ENCODE measurements at regions not wholly inside any gene's neighbourhood (a gene's known extent, or its start where the extent isn't known, plus 50 kb on each side); places are given as distances from the start of the nearest gene placed in this dataset.
A peak's percentile ranks its signal among the peaks of the same experiment; 100 is the strongest.

DNA sequence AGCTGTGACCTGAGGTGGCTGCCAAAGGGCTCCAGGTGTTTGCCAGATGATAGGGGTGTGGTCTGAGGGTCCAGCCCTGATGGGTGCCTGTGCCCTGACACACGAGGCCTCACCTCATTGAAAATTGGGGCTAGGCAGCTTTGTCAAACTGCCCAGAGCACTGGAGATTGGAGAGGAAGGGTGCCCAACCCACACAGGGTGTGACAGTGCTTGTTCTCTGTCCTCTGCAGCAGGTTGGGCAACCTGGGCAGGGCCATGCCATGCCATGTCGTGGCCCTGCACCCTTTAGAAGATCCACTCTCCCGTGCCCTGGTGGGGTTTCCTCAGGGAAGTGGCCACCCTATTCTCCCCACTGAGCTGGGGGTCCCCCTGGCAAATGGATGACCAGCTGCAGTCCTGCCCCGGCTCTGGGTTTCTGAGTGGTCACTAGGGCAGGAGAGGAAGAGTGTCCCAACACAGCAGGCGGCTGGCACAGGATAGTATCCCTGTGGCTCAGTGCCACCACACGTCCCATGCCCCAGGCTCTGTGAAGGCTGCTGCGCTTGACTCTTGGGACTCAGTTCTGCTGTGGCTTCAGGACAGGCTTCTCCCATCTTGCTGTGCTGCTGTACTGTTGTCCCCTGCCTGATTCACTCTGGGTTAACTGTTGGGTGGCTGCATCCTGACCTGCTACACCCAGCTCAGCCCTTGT is 100.8 kb upstream of the PITX1 start:
- no peak for DNase-seq

GRCh38 chr5:135133698-135134515 is 99.9 kb upstream of the PITX1 start:
- DNase-seq: no peak

GRCh38 chr5:135133181-135133580 is 99.2 kb upstream of the PITX1 start:
- DNase-seq: no peak

DNA sequence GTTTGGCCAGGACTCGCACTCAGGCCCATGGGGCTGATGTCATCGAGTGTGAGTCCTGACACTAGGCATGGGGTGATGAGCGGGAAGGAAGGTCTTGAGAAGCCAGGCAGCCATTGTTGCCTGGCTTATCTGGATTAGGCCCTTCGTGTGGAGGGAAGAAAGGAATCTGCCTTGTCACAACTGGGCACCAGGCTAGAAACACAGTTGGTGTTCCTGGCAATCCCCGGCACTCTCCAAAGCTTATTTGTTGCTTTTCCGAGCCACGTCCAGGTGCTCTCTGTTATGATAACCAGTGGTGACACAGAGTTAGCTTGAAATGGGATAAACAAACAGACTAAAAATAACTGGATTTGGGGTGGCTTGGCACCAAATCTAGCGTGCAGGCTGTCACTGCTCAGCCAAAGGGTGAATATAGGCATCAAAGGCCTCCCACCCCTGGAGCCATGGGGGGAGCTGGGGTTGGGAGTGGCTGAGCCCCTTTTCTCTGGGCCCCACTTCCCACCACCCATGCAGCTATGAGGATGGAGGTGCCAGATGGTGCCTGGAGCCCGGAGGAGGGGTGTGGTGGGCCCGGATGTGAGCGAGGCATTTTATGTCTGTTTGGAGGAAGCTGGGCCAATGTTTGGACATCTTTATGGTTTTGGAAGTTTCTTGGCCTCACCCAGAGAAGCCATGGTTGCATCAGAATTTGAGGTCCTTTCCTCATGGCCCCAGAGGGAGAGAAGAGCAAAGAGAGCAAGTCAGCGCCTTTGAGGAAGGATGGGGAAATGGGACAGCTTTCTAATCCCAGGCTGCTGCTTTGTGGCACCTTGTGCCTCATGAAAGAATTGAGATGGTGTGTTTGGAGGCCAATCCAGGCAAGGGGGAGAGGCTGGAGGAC is 98.0 kb upstream of the PITX1 start:
- DNase-seq: peak; percentile 37

DNA sequence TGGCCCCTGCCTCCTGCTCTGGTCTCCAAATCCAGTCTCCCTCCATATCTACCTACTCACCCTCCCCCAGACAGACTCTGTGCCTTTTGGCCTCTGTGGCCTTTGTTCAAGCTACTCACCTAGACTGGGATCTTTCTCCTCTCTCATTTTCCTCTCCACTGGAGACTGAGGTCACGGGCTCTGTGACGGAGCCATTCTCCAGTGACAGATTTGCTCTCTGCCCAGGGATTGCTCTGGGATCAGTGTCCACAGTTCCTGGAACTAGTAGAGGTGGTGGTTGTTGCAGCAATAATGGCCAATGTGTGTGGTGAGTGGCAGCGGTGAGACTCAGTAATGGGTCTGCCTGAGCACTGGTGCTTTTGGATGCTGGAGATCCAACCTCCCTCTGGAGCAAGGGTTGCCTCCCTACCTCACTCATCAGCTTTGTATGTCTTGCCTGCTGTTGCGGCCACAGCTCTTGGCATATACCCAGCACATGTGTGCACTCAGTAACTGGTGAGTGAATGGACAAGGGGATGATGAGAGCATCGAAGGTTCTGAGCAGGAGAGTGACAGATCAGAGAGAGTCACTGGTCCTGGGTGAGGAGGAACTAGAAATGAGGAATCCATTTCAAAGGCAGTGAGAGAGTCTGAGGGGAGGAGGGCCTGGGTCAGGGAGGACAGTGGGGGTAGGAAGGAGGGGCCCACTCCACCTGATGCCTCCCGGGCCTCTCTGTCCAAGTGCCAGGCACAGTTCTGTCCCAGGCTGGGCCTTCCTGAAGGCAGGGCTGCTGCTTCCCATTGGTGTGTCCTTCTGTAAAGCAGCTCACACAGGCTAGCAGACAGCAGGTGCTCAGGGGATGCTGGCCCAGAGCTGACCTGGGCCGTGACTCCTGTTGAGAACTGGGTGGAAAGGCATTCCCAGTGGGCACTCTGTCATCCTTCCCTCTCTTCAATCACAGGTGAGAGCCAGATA is 96.5 kb upstream of the PITX1 start:
- DNase-seq: no peak

- DNase-seq: no peak
Observed at GRCh38 chr5:135129307-135129706, 95.3 kb upstream of the PITX1 start.

DNA sequence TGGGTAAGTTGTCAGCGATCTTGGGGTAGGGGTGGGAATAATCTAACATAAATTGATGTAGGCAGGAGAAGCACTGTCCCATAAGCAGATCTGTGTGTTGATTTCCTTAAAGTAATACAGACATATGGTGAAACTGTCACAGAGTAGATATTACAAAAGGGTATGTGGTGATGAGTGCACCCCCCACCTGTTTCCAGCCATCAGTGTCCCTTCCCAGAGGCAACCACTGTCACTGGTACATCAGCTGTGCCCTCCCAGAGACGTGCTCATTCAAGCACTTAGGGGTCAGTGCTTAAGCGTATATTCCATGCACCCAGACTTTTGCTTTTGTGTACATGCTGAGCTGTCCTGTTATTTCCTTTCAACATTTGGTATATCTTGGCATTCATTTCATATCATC is 94.3 kb upstream of the PITX1 start:
- no peak for DNase-seq

GRCh38 chr5:135127439-135128240 is 93.6 kb upstream of the PITX1 start:
- DNase-seq: no peak

DNA sequence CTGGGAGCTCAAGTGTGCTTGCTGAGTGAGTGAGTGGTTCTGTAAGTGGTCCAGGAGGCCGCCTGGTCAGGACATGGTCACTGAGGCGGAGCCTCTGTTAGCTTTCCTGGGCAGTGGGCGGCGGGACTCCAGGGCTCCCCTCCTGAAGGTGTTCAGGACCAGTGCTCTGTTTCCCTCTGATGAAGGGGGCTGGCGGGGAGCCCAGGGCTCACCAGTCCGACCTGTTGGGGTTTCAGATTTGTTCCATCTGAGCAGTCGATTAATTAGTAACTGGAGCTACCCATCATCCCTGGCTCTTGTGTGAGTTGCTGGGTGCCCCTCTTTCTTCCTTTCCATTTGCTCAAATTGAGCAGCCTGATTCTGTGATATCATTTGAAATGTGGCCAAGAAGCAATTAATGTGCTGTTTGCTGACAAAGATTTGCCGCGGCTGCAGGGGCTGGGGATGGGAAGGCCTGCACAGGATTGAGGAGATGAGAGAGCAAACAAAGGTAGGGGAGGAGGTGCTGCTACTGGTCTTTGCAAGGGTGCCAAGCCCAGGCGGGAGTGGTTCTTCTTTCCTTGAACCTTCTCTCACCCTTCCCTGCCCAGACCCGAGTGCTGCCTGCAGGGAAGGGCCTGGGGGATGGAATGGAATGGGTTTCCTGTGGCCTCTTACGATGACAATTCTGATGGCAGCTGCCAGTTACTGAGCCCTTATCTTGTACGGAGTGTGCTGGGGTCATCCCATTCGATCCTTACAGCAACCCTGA is 92.8 kb upstream of the PITX1 start:
- DNase-seq: no peak

GRCh38 chr5:135124724-135125123 is 90.7 kb upstream of the PITX1 start:
- no peak for DNase-seq

GRCh38 chr5:135124128-135124527 is 90.1 kb upstream of the PITX1 start:
- DNase-seq: no peak

GRCh38 chr5:135122797-135123196 is 88.8 kb upstream of the PITX1 start:
- no peak for DNase-seq

GRCh38 chr5:135120951-135121350 is 86.9 kb upstream of the PITX1 start:
- DNase-seq: no peak

- DNase-seq: peak; percentile 77
Observed at GRCh38 chr5:135119481-135119880, 85.5 kb upstream of the PITX1 start.

GRCh38 chr5:135117590-135117989 is 83.6 kb upstream of the PITX1 start:
- DNase-seq: no peak

GRCh38 chr5:135116160-135116561 is 82.1 kb upstream of the PITX1 start:
- DNase-seq: peak; percentile 95

DNA sequence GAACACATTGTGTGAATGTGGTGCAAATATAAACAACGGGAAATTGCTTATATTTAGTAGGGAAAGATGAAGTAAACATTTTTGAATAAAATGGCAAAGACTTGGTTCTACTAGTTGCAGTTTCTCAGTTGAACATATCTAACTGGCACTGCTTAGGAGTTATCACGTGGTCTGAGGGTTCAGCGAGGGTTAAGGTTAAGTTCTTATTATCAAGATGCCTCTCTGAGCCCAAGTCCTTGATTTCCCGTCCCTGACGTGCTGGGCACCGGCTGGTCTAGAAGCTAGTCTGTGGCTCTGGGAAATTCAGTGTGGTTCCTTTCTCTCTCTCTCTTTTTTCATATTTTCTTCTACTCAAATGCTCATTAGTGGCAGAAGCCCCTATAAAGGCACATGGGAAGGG is 81.6 kb upstream of the PITX1 start:
- DNase-seq: no peak

DNA sequence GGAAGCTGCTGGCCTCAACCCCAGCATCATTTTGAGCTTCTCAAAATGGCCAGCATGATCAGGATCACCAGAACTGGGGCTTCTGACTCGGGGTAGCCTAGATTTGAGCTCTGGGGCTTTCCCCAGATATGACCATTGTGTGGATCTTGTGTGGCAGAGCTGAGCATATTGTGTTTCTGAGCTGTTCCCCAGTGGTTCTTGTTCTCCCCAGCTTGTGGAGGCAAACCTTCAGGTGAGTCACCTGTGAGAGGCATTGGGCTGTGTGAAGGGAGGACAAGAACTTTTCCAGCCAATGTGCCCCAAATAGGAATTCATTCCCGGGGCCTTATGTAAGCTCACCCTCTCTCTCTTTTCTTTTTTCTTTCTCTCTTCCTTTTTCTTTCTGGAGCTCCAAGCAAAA is 80.7 kb upstream of the PITX1 start:
- DNase-seq: no peak

GRCh38 chr5:135112008-135112725 is 78.1 kb upstream of the PITX1 start:
- DNase-seq: peak; percentile 22
